ENCODE measurements at regions not wholly inside any gene's neighbourhood (a gene's known extent, or its start where the extent isn't known, plus 50 kb on each side); places are given as distances from the start of the nearest gene placed in this dataset.

DNA sequence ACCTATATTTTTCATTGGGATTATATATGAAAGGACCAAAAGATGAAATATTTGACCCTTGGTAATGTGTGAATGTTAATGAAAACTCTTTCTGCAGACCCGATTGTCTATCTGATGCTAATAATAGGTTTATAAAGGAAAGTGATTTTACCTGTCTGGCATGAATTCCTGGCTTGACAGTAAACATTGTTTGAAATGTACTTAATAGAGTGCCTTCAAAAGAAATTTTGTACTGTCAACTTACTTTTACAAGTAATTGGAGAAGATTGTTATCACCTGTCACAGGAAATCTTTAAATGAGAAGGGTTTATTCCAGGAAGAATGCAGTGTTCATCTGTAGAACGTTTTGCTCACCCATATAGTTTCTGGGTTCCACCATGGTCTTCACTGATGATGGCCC, 588.2 kb downstream of the INHBA start:
- TF ChIP-seq CTCF (IDR thresholded peaks at IDR 0.05): no peak
- no peak for TF ChIP-seq POLR2AphosphoS5 (IDR thresholded peaks at IDR 0.05)
- no peak for TF ChIP-seq POLR2A (IDR thresholded peaks at IDR 0.05)
